ENCODE measurements at regions not wholly inside any gene's neighbourhood (a gene's known extent, or its start where the extent isn't known, plus 50 kb on each side); places are given as distances from the start of the nearest gene placed in this dataset.

DNA sequence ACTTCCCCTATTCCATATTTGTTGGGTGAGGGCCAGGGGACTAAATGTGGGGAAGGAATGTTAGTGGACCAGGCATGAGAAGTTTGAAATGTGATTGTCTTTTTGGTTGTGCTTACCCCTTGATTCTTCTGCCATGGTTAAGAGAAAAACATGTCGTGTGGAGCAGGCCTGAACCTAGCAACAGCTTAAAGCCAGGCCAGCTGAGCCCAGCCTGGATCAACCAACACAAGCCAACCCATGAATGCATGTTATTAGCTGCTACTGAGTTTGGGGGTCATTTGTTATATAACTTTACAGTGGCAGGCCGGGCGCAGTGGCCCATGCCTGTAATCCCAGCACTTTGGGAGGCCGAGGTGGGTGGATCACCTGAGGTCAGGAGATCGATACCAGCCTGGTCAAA lies 52.4 kb upstream of the TRIO start:
- no peak for DNase-seq

DNA sequence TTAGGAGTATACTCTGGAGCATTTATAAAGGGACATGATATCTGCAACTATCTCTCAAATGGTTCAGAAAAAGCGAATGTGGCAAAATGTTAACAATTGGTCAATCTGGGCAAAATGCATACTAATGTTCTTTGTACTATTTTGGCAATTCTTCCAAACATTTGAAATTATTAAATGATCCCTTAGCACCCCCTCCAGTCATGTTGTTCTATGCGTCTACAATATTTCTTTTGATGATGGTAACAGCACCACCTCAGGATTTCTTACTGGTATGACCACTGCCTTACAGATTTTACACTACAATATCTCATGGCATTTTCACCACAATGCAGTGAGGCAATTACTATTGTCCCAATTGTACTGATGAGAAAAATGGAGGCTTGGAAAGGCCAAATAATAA lies 52.9 kb upstream of the TRIO start:
- no peak for DNase-seq

DNA sequence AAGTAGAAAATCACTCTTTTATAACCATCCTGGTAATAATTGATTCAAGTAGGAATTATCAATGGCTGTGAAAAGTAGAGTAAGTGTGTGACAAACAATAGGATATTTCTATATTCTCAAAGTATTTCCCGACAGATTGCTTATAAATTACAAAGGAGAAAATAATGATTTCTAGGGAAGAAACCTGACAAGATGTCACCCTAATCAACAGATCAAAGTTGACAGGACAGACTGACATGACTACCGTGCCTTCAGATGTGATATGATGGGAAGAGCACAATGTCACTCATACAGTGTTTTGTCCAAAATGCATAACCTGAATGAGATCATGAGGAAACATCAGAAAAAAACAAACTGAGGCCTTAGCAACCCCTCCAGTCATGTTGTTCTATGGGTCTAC lies 53.9 kb upstream of the TRIO start:
- DNase-seq = no peak

DNA sequence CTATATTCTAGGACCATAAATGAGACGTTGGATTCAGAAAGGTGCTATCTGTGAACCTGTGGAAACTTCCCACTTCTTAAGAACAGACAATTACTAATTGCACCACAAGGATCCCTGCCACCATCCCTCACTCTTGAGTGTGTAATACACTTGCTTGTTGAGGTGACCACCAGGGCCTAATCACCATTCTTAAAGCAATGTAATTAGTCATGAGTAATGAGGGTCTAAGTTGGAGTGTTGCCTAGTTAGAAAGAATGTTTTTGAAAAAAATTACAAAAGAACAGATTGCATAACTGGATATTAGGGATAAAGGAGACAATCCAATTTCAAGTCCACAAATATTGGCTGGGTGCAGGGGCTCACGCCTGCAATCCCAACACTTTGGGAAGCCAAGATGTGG lies 56.9 kb upstream of the TRIO start:
- no peak for DNase-seq

DNA sequence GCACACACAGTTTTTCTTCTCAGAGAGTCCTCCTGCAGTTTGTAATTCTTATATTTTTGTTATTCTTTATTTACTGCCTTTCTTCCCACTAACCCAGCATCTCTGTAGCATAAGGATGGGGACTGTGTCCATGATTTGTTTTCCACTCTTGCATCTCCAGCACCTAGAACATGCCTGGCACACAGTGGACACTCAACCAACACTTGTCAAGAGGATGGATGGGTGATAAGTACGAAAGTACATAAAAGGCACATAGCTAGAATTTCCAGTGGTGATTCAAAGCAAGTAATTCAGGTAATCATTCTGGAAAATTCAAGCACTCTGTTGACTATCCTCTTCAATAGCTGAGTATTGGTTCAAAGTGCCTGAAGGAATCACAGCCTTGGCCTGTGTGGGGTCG lies 60.2 kb upstream of the TRIO start:
- no peak for DNase-seq

DNA sequence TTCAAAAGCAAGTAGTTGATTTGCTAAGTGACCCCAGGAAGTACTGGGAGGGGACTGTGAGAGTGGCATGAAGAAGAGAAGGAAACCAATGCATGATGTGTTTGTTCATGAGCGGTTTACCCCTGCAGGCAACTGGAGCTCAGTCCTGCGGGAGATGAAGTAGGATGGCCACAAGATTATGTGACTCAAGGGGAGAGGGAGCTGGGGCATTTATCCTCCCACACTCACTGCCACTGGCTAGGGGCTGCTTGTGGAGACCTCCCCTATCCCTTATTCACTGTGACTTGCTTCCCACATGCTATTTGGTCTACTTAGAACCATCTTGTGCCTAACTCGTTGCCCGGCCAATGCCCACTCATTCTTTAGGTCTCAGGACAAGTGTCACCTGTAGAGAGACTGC lies 60.6 kb upstream of the TRIO start:
- DNase-seq = no peak

DNA sequence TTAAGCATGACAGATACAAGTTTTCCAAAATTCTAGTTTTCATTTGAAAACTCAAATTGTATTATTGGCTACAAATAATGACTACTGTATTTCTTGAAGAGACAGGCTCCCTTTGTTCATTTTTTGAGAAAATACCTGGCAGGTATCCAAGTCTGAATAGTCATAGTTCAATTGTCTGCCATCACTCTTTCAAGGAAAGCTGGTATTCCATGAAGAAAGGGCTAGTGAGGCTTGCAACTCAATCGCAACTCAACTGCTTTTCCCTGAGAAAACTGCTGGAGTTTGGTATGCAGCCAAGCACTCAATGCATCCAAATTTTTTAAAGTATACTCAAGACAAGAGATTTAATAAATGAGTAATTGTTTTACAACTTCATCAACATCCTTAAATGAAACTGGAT lies 61.4 kb upstream of the TRIO start:
- no peak for DNase-seq

DNA sequence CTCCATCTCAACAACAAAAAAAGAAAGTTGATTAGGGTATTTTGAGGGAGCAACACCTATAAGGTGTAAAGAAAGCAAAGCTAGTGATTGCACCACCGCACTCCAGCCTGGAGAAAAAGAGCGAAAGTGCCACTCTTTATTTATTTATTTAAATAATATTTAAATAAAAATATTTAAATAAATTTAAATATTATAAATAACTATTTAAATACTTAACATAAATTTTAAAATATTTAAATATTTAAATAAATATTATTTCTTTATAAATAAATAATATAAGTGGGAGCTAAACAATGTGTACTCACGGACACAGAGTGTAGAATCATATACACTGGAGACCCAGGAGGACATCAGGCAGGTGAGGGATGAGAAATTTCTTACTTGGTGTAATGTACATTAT lies 64.4 kb upstream of the TRIO start:
- DNase-seq = no peak

DNA sequence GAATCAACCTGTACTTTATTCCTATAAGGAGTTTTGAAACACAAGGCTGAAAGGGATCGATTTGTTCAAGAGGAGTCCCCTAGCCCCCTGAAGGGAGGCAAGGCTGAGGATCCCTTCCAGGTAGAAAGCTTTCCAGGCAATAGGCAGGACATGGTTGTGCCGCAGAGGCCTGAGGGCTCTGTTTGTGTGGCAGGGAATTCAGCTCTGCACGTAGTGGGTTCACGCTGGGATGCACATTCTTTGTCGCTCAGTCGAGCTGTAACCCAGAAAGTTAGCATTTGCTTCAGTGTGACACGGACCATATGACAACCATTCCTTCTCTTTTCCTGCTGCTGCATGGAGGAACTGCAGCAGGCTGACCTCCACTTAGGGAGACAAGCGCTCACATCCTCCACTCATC lies 65.6 kb upstream of the TRIO start:
- no peak for DNase-seq

DNA sequence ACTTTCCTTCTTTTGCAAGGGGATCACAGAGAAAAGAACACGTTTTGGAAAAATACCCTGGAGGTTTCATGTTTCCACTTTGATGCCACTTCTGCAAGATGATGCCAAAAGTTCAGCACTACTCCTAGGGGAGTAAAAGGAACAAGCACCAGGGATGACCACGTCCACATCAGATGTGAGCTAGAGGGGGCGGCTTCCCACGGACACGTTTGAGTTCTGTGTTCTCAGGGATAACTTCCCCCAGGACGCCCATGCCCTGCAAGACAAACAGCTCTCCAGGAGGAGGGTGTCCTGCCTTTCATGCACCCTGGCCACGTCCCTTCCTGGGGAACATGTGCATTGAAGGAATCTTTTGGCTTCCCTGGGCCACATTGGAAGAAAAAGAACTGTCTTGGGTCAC lies 66.6 kb upstream of the TRIO start:
- no peak for DNase-seq

DNA sequence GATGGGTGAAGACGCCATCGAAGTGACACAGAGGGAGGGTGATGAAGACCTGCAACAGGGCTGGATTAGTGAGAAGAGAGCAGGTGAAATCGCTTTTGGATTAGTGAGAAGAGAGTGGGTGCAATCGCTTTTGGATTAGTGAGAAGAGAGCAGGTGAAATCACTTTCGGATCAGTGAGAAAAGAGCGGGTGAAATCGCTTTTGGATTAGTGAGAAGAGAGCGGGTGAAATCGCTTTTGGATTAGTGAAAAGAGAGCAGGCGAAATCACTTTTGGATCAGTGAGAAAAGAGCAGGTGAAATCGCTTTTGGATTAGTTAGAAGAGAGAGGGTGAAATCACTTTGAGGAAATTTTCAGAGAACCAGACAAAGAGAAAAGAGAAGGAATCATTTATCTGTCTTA lies 67.2 kb upstream of the TRIO start:
- no peak for DNase-seq

DNA sequence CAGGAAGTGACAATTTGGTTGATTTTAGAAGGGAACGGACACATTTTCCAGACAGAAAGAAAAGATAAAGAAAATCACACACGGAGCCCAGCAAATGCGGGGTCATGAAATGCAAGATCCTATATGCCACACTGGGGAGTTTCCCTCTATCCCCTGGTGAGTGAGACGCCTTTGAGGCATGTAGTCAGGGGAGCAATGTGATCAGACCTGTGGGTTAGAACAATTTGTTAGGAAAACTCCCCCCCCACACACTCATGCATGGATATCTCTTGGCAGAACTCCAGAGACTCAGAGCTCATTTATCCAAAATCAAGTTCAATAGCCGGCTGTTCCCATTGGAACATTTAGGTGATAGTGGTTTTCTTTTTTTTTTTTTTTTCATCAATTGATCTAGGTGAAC lies 71.7 kb upstream of the TRIO start:
- DNase-seq = no peak

DNA sequence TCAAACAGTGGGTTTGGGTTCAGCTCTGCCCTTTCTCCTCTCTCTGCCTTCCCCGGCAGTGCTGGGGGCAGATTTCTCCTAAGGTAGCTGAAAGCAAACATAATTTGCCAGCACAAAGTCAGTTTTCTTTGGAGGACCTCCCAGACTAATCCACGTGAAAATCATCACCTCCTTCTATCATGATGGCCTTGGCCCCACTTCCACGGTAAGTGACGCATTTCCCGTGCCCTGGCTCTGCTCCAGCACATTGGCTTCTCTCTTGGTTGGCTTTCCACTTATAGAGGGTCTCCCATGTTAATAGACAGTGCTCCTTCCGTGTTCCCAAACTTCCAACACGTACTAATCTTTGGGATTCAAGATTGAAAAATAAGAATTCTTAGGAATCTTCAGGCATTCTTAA lies 74.1 kb upstream of the TRIO start:
- no peak for DNase-seq

DNA sequence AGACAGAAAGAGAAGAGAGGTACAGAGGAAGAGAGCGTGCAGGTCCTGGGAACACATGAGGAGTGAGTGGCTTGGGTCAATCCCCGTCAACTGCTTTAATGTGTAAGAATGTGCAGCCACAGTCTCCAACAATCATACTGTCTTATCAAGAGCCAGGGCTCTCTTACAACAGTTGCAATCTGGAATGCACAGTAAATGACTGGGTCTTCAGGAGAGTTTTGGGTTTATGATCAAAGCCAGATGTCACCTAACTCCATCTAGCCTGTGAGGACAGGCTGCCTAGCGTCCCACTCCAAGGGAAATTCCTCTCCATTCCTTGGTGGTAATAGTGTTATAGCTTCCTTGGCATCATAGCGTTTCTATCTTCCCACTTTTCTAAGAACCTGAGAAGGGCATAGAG lies 75.0 kb upstream of the TRIO start:
- DNase-seq = no peak

DNA sequence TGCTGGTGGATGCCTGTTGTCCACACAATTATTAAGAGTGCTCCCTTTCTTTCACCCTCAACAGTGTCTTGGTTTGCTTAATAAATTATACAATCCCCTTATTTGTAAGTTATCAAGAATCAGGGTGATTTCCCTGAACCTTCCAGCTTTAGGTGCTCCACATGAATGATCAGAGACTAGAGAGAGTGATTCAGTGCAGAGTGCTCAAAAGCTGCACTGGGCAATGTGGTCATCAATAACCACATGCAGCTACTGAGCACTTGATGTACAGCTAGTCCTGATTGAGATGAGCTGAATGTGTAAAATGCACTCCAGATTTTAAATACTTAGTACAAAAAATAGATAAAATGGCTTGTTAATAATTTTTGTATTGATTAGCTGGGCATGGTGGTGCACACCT lies 76.8 kb upstream of the TRIO start:
- no peak for DNase-seq

DNA sequence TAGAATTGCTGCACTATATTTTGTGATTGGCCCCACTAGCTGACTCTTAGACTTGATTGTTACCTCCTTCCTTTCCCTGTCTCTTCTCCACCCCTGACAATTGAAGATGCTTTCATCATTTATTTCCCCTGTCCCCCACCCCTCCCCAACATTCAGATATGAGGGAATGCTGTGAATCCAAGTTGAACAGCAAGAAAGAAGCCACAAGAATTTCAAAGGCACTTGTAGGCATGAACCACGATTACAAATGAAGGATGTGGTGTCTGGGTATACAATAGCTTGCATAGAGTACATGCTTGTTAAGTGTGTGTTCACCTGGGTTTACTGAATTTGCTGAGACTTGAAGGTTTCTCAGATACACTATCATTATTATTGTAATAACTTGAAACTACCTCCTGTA lies 78.3 kb upstream of the TRIO start:
- no peak for DNase-seq

DNA sequence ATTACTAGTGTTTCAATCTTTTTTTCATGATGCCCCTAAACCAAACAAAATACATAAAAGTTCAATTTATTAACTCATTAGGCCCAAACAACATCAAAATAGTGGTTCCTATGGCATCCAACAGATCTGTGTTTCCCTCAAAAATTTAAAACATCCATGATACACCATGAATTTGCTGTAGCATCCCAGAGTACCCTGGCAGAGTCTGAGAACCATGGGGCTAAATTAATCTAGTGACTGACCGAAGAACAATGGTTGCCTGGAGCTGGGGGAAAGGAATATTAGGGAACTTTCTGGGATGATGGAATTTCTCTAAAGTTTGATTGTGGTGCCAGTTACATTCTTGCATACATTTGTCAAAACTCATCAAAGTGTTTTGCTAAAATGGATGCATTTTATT lies 79.5 kb upstream of the TRIO start:
- DNase-seq = no peak

DNA sequence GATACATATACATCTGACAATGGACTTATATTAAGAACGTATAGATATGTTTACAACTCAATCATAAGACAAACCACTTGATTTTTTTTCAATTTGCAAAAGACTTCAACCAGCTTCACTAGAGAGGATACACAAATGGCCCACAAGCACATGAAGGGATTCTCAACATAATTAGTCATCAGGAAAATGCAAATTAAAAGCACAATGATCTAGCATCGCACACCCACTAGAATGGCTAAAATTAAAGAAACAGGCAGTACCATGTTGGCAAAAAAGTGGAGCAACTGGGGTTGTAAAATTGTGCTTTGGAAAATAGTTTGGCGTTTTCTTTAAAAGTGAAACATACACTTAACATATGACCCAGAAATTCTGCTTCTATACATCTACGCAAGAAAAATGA lies 80.0 kb upstream of the TRIO start:
- DNase-seq = no peak

DNA sequence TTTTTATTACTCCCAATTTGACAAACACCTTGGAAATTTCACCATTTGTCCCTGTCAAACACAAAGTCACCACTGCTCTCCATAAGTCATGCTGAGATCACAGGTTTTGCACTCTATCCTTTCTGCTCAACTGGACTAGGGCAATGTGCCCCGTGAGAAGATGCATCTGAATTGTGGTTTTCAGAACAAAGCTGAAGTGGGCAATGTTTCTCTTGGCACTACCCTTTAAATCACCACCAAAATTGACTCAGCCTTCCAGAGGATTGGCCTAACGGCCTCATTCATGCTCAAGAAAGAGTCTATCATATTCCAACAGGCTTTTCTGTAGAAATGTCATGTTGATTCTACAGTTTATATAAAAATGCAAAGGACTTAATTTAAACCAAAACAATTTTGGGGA lies 81.0 kb upstream of the TRIO start:
- DNase-seq = no peak

DNA sequence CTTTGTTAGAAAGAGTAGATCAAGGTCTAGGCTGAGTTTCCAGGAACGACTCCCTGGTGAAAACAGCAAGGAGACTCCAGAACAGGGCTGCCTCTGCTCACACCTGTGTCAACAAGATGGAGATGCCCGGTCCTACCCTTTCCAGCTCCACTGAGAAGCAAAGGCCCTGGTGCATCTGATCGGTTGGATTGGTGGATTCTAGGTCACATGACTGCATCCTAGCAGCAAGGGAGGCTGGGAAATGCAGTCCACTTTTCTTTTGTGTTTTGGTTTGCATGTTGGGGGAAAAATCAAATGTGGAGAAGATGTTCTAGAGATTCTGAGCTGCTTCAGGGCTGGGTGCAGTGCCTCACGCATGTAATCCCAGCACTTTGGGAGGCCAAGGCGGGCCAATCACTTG lies 82.0 kb upstream of the TRIO start:
- DNase-seq = no peak

DNA sequence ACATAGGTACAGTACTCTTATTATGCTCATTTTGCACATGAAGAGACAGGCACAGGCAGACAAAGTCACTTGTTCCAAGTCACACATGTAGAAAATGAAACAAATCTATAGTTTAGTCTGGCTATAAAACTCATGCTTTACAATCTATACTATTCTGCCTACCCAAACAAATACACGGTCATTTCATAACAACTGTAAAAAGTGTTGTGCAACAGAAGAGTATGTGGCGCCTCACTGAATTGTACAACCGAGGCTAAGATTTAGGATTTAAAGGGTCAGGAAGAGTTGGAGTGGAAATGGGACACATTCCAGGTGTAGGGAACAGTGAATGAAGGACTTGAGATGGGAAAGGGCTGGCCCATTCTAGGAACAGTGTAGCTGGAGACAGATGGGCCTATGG lies 82.9 kb upstream of the TRIO start:
- no peak for DNase-seq

DNA sequence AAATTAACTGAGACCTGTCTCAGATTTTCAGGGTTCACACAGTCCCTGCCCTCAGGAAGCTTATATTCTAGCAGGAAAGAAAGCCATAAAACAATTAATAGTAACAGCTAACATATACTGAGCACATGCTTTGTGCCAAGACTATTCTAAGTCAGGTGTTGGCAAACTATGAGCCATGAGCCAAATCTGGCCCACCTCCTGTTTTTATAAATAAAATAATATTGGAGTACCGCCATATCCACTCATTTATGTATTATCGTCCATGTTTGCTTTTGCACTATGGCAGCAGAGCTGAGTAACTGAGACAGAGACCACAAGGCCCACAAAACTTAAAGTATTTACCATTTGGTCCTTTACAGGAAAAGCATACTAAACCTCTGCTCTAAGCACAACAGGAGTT lies 83.3 kb upstream of the TRIO start:
- DNase-seq = no peak

DNA sequence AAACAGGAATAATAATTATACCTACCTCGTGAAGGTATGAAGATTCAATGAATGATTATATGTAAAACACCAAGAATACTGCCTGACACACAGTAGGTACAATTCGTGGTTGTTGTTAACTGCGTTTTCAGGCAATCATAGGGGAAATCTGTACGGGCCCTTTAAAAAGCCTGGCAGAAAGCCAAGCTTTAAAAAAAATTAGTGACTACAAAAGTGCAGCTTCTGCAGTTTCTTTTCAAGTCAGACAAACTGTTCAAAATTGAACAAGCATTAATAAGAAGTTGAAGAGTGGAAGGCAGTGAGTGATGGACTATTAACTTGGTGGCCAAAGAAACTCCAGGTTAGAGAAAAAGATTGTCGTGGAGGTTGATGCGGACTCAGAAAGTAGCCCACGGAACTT lies 85.9 kb upstream of the TRIO start:
- no peak for DNase-seq

DNA sequence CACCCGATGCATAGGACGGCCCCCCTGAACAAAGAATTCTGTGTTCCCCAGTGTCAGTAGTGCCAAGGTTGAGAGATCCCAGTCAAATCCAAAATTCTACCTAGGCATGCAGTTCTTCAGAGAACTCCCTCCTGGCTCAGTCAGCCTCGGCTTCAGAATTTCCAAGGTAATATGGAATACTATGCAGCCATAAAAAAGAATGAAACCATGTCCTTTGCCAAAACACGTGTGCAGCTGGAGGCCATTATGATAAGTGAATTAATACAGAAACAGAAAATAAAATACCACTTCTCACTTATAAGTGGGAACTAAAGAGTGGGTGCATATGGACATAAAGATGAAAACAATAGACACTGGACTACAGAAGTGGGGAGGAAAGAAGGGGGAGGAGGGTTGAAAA lies 87.1 kb upstream of the TRIO start:
- DNase-seq = no peak

DNA sequence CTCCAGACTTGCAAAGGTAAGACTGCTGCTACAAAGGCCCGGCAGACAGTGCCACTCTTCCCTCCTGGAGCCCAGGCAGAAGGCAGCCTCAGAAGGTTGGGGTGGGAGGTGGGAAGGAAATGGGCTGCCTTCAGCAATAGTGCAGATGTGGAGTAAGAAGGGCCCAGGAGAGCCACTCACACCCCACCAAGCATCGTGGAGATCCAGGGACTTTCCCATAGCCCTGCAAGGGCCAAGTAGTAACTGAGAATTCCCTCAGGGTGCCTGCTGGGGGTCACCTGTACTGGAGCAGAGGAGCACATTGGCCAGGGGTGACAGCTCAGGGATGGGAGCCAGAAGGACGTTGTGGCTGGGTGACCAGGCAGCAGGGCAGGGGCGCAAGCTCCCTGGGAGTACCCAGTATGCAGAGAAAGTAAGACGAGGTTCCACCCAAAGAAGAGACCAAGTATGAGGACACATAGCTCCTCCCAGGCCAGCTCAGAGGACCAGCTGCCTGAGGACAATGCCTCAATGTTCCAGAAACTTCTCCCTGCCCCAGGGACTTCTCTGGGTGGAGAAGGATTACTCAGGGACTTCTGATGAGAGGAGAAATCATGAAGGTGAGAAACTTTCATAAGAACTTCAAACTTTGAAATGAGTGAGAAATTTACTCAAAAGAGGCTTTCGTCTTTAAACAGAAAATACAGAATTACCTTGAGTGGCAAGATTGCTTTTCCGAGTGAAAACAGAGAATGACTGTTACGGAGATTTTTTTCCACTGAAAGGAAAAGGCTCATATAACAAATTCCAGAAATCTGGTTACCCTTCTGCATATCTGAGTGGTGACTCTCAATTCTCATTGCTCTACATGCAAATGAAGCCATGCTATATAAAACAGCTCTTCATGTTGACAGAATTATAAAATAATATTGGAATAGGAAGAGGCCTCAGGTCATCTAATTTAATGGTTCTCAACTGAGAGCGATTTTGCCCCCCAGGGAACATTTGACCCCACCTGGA lies 87.9 kb upstream of the TRIO start:
- no peak for DNase-seq
